SK-N-SH treated with all-trans-retinoic acid at 6 μM for 48 hours (cell line): ENCODE measurements at regions not wholly inside any gene's neighbourhood (a gene's known extent, or its start where the extent isn't known, plus 50 kb on each side); places are given as distances from the start of the nearest gene placed in this dataset.

Source experiments
- ARNTL ChIP-seq: fragments of 450-650 bp; formaldehyde crosslinking; IDR thresholded peaks from 2 replicates; pipeline ENCODE4 v1.5.0; 2020; ENCODE audit warnings: low read depth, mild to moderate bottlenecking, moderate library complexity, borderline replicate concordance
- CREB5 ChIP-seq: fragments of 250-450 bp; sonication (Bioruptor Pico); IDR thresholded peaks from 2 replicates; pipeline ENCODE4 v1.5.1; 2020; ENCODE audit warnings: low read depth, mild to moderate bottlenecking, moderate library complexity
- CSRNP3 ChIP-seq: fragments of 250-450 bp; sonication (Bioruptor Pico); IDR thresholded peaks from 2 replicates; pipeline ENCODE4 v1.5.1; 2021; ENCODE audit warnings: mild to moderate bottlenecking, moderate library complexity
- GLIS3 ChIP-seq: fragments of 250-450 bp; sonication (Bioruptor Pico); IDR thresholded peaks from 2 replicates; pipeline ENCODE4 v1.5.0; 2020; ENCODE audit warnings: mild to moderate bottlenecking, moderate library complexity
- ISL1 ChIP-seq: fragments of 250-450 bp; sonication (Bioruptor Pico); IDR thresholded peaks from 2 replicates; pipeline ENCODE4 v2.1.2; 2022; ENCODE audit warnings: mild to moderate bottlenecking, moderate library complexity
- OSR1 ChIP-seq: fragments of 250-450 bp; sonication (Bioruptor Pico); IDR thresholded peaks from 2 replicates; pipeline ENCODE4 v1.8.0; 2022; ENCODE audit warnings: moderate library complexity, mild to moderate bottlenecking, inconsistent platforms
- SNAI2 ChIP-seq: fragments of 250-450 bp; sonication (Bioruptor Pico); IDR thresholded peaks from 2 replicates; pipeline ENCODE4 v1.5.0; 2020; ENCODE audit warnings: mild to moderate bottlenecking, moderate library complexity
- TCF4 ChIP-seq: fragments of 250-450 bp; sonication (Bioruptor Pico); IDR thresholded peaks from 2 replicates; pipeline ENCODE4 v1.8.0; 2021; ENCODE audit warnings: mild to moderate bottlenecking, moderate library complexity, borderline replicate concordance
- ZFP3 ChIP-seq: fragments of 250-450 bp; sonication (Bioruptor Pico); IDR thresholded peaks from 2 replicates; pipeline ENCODE4 v1.5.0; 2020; ENCODE audit warnings: mild to moderate bottlenecking, moderate library complexity
- ZFP30 ChIP-seq: fragments of 450-650 bp; formaldehyde crosslinking; IDR thresholded peaks from 2 replicates; pipeline ENCODE4 v1.5.0; 2022; ENCODE audit warnings: mild to moderate bottlenecking, moderate library complexity
- ZNF565 ChIP-seq: fragments of 450-650 bp; formaldehyde crosslinking; conservative IDR thresholded peaks from 2 replicates; pipeline ENCODE4 v1.5.0; 2020; ENCODE audit warnings: low read depth, mild to moderate bottlenecking, moderate library complexity
- TF ChIP-seq, protein P1 (sequence below): fragments of 250-450 bp; sonication (Bioruptor Pico); IDR thresholded peaks from 2 replicates; pipeline ENCODE4 v1.8.0; 2021; ENCODE audit warnings: low read depth, mild to moderate bottlenecking, moderate library complexity, borderline replicate concordance

- TF ChIP-seq CSRNP3 (CRISPR knock-in tag) (no peak), ARNTL (CRISPR knock-in tag) (no peak), OSR1 (CRISPR knock-in tag) (no peak), SNAI2 (CRISPR knock-in tag) (no peak), ZFP3 (no peak), ISL1 (no peak), CREB5 (CRISPR knock-in tag) (no peak), GLIS3 (no peak), TCF4 (no peak), ZNF565 (CRISPR knock-in tag) (no peak), ZFP30 (no peak)
- TF ChIP-seq, protein P1, sequence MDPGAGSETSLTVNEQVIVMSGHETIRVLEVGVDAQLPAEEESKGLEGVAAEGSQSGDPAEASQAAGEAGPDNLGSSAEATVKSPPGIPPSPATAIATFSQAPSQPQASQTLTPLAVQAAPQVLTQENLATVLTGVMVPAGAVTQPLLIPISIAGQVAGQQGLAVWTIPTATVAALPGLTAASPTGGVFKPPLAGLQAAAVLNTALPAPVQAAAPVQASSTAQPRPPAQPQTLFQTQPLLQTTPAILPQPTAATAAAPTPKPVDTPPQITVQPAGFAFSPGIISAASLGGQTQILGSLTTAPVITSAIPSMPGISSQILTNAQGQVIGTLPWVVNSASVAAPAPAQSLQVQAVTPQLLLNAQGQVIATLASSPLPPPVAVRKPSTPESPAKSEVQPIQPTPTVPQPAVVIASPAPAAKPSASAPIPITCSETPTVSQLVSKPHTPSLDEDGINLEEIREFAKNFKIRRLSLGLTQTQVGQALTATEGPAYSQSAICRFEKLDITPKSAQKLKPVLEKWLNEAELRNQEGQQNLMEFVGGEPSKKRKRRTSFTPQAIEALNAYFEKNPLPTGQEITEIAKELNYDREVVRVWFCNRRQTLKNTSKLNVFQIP (CRISPR knock-in tag) = no peak
These were observed 358.3 kb downstream of the SHQ1 start for GRCh38 chr3:72489901-72490300.
